ENCODE measurements at regions not wholly inside any gene's neighbourhood (a gene's known extent, or its start where the extent isn't known, plus 50 kb on each side); places are given as distances from the start of the nearest gene placed in this dataset.

GRCh38 chr20:12037521-12037920 is 119.8 kb downstream of the BTBD3 start:
- no peak for TF ChIP-seq EP300 (IDR thresholded peaks at IDR 0.05)
- no peak overlapping the region for H3K27ac ChIP-seq
- 66 to 83% methylated on average over 5 of the region's 5 CpGs for WGBS, 2 donors
- H3K4me1 ChIP-seq, result no peaks in the 10 kb centered on the region
- no peaks in the 10 kb centered on the region for H3K27me3 ChIP-seq
- no peaks in the 10 kb centered on the region for H3K36me3 ChIP-seq
- no peak for DNase-seq (ENCODE audit: low spot score in 2 of 2)
- no peaks in the 10 kb centered on the region for H3K9me3 ChIP-seq
- H3K4me3 ChIP-seq, result no peak overlapping the region

- no peak for DNase-seq (ENCODE audit: low spot score in 2 of 2)
- Histone ChIP-seq H3K27ac (no peak overlapping the region), H3K27me3 (no peaks in the 10 kb centered on the region), H3K36me3 (no peaks in the 10 kb centered on the region), H3K4me1 (no peaks in the 10 kb centered on the region), H3K4me3 (no peak overlapping the region), H3K9me3 (no peaks in the 10 kb centered on the region)
- no peak for TF ChIP-seq POLR2A (IDR thresholded peaks at IDR 0.05)
- TF ChIP-seq, protein P1, sequence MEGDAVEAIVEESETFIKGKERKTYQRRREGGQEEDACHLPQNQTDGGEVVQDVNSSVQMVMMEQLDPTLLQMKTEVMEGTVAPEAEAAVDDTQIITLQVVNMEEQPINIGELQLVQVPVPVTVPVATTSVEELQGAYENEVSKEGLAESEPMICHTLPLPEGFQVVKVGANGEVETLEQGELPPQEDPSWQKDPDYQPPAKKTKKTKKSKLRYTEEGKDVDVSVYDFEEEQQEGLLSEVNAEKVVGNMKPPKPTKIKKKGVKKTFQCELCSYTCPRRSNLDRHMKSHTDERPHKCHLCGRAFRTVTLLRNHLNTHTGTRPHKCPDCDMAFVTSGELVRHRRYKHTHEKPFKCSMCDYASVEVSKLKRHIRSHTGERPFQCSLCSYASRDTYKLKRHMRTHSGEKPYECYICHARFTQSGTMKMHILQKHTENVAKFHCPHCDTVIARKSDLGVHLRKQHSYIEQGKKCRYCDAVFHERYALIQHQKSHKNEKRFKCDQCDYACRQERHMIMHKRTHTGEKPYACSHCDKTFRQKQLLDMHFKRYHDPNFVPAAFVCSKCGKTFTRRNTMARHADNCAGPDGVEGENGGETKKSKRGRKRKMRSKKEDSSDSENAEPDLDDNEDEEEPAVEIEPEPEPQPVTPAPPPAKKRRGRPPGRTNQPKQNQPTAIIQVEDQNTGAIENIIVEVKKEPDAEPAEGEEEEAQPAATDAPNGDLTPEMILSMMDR (IDR thresholded peaks at IDR 0.05), result no peak
- no peak for TF ChIP-seq EP300 (IDR thresholded peaks at IDR 0.05)
- 67 to 69% methylated on average over 7 of the region's 7 CpGs for WGBS, 2 donors
Observed at GRCh38 chr20:12040261-12040660, 122.6 kb downstream of the BTBD3 start.

DNA sequence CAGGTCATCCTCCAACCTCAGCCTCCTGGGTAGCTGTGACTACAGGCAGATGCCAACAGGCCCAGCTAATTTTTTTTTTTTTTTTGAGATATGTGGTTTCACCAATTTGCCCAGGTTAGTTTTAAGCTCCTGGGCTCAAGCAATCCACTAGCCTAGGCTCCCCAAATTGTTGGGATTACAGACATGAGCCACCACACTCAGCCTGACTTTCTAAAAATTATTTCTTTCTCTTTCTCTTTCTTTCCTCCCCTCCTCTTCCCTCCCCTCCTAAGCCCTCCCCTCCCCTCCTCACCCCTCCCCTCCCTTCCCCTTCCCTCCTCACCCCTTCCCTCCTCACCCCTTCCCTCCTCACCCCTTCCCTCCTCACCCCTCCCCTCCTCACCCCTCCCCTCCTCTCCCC is 127.3 kb downstream of the BTBD3 start:
- Histone ChIP-seq H3K4me3 (no peak overlapping the region), H3K36me3 (no peaks in the 10 kb centered on the region), H3K27ac (no peak overlapping the region), H3K27me3 (no peaks in the 10 kb centered on the region), H3K9me3 (no peaks in the 10 kb centered on the region), H3K4me1 (no peaks in the 10 kb centered on the region)
- TF ChIP-seq POLR2A (IDR thresholded peaks at IDR 0.05), result no peak
- no peak for TF ChIP-seq EP300 (IDR thresholded peaks at IDR 0.05)
- TF ChIP-seq, protein P1 (IDR thresholded peaks at IDR 0.05), result no peak
- DNase-seq (ENCODE audit: low spot score in 2 of 2), result no peak

DNA sequence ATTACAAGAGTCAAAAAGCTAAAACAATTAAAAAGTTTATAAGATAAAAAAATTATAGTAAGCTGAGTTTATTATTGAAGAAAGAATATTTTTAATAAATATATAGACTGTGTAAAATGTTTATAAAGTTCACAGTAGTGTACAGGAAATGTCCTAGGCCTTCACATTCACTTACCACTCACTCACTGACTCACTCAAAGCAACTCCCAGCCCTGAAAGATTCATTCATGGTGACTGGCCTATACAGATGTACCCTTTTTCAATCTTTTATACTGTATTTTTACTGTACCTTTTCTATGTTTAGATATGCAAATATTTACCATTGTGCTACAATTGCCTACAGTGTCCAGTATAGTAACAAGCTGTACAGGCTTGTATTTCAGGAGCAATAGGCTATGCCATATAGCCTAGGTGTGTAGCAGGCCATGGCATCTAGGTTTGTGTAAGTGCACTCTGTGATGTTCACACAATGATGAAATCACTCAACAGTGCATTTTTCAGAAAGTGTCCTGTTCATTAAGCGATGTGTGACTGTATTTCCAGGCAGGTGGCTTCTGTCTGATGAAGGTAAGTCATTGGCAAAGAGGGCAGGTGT is 130.2 kb downstream of the BTBD3 start:
- DNase-seq (ENCODE audit: low spot score in 2 of 2), result no peak
- no peaks in the 10 kb centered on the region for H3K36me3 ChIP-seq
- H3K9me3 ChIP-seq, result no peaks in the 10 kb centered on the region
- WGBS, 2 donors, result 94 to 100% methylated on average over 1 of the region's 1 CpG
- no peak for TF ChIP-seq POLR2A (IDR thresholded peaks at IDR 0.05)
- H3K27ac ChIP-seq, result no peak overlapping the region
- H3K4me1 ChIP-seq, result peaks cover 0 to 11% (median 0%) of the 10 kb centered on the region in 4 donors
- no peak overlapping the region for H3K4me3 ChIP-seq
- H3K27me3 ChIP-seq, result no peaks in the 10 kb centered on the region

GRCh38 chr20:12049125-12049524 is 131.4 kb downstream of the BTBD3 start:
- peaks cover 0 to 15% (median 0%) of the 10 kb centered on the region in 4 donors for H3K4me1 ChIP-seq
- no peak overlapping the region for H3K27ac ChIP-seq
- WGBS, 2 donors, result 86 to 93% methylated on average over 2 of the region's 2 CpGs
- no peak overlapping the region for H3K4me3 ChIP-seq
- no peak for TF ChIP-seq EP300 (IDR thresholded peaks at IDR 0.05)
- TF ChIP-seq POLR2A (IDR thresholded peaks at IDR 0.05), result no peak
- TF ChIP-seq, protein P1 (IDR thresholded peaks at IDR 0.05), result no peak
- no peaks in the 10 kb centered on the region for H3K27me3 ChIP-seq
- H3K36me3 ChIP-seq, result no peaks in the 10 kb centered on the region
- DNase-seq (ENCODE audit: low spot score in 2 of 2), result no peak
- H3K9me3 ChIP-seq, result no peaks in the 10 kb centered on the region

GRCh38 chr20:12051206-12052163 is 133.8 kb downstream of the BTBD3 start:
- Histone ChIP-seq H3K27me3 (no peaks in the 10 kb centered on the region), H3K4me1 (peaks cover 0 to 15% (median 0%) of the 10 kb centered on the region in 4 donors), H3K4me3 (no peak overlapping the region), H3K36me3 (no peaks in the 10 kb centered on the region), H3K27ac (peak overlapping the region in 1 of 4 donors; percentile 23), H3K9me3 (no peaks in the 10 kb centered on the region)
- DNase-seq (ENCODE audit: low spot score in 2 of 2), result no peak
- TF ChIP-seq EP300 (IDR thresholded peaks at IDR 0.05) (no peak), POLR2A (IDR thresholded peaks at IDR 0.05) (no peak)
- TF ChIP-seq, protein P1 (IDR thresholded peaks at IDR 0.05), result no peak
- WGBS, 2 donors, result 56 to 67% methylated on average over 9 of the region's 9 CpGs

All from tibial nerve (tissue), 4 donors.